Neural cell (in vitro differentiated cells): ENCODE measurements at regions not wholly inside any gene's neighbourhood (a gene's known extent, or its start where the extent isn't known, plus 50 kb on each side); places are given as distances from the start of the nearest gene placed in this dataset.

ENCODE experiments used
- H2AFZ ChIP-seq: fragments of 200-600, 300-800 bp; sonication (generic), shearing (Covaris generic); 2 replicates; pipeline ENCODE4 v1.6.0; 2014; ENCODE audit warnings: low read depth, mild to moderate bottlenecking, antibody characterized with exemption, low read length, moderate library complexity
- H3F3A ChIP-seq: fragments of 200-600 bp; shearing (Covaris generic); 2 replicates; pipeline ENCODE4 v1.6.1; 2016; ENCODE audit warnings: mild to moderate bottlenecking, moderate library complexity, mixed read lengths, antibody characterized with exemption, low read length; ENCODE audit not compliant: insufficient read depth, poor library complexity, severe bottlenecking
- H3K27ac ChIP-seq: fragments of 200-600, 300-800 bp; sonication (generic), shearing (Covaris generic); 2 replicates; pipeline ENCODE4 v1.5.1; 2014; ENCODE audit warnings: mild to moderate bottlenecking, low read length, moderate library complexity
- H3K27me3 ChIP-seq: fragments of 300-800, 200-600 bp; sonication (generic), shearing (Covaris generic); 2 replicates; pipeline ENCODE4 v1.6.0; 2014; ENCODE audit warnings: mild to moderate bottlenecking, low read depth, low read length, moderate library complexity; ENCODE audit not compliant: insufficient read depth
- H3K36me3 ChIP-seq: fragments of 300-800, 200-600 bp; sonication (generic), shearing (Covaris generic); 2 replicates; pipeline ENCODE4 v1.5.1; 2014; ENCODE audit warnings: mild to moderate bottlenecking, antibody characterized with exemption, low read length, moderate library complexity; ENCODE audit not compliant: insufficient read depth
- H3K4me2 ChIP-seq: fragments of 300-800, 200-600 bp; sonication (generic), shearing (Covaris generic); 2 replicates; pipeline ENCODE4 v1.6.0; 2014; ENCODE audit warnings: mild to moderate bottlenecking, low read length
- H3K4me3 ChIP-seq: fragments of 300-800, 200-600 bp; sonication (generic), shearing (Covaris generic); 2 replicates; pipeline ENCODE4 v1.5.1; 2014; ENCODE audit warnings: mild to moderate bottlenecking, low read length, moderate library complexity
- H3K79me2 ChIP-seq: fragments of 200-600 bp; shearing (Covaris generic); replicated peaks from 2 replicates; pipeline ENCODE4 v1.6.0; 2014; ENCODE audit warnings: mild to moderate bottlenecking, low read length, moderate library complexity; ENCODE audit not compliant: insufficient read depth
- H3K9ac ChIP-seq: fragments of 300-800, 200-600 bp; sonication (generic), shearing (Covaris generic); 2 replicates; pipeline ENCODE4 v1.6.1; 2016; ENCODE audit warnings: mild to moderate bottlenecking, low read length, mixed read lengths
- H3K9me2 ChIP-seq: fragments of 200-600 bp; shearing (Covaris generic); 2 replicates; pipeline ENCODE4 v1.6.1; 2016; ENCODE audit warnings: mild to moderate bottlenecking, low read length, mixed read lengths; ENCODE audit not compliant: insufficient read depth
- H3K9me3 ChIP-seq: fragments of 200-600, 300-800 bp; sonication (generic), shearing (Covaris generic); 2 replicates; pipeline ENCODE4 v1.6.1; 2016; ENCODE audit warnings: mild to moderate bottlenecking, mixed run types, low read length, moderate library complexity, mixed read lengths
- H4K20me1 ChIP-seq: fragments of 200-600 bp; shearing (Covaris generic); 2 replicates; pipeline ENCODE4 v1.6.1; 2016; ENCODE audit warnings: mild to moderate bottlenecking, mixed run types; ENCODE audit not compliant: insufficient read depth
- EP300 ChIP-seq: fragments of 450-650 bp; conservative IDR thresholded peaks from 2 replicates; pipeline ENCODE4 v1.6.1; 2014; ENCODE audit warnings: antibody characterized with exemption, mild to moderate bottlenecking, moderate library complexity; ENCODE audit not compliant: poor library complexity, severe bottlenecking
- EZH2 ChIP-seq: fragments of 200-600, 300-800 bp; shearing (Covaris generic), sonication (generic); IDR thresholded peaks from 2 replicates; pipeline ENCODE4 v1.6.1; 2014; ENCODE audit warnings: antibody characterized with exemption, low read length, borderline replicate concordance, mild to moderate bottlenecking; ENCODE audit not compliant: insufficient read depth, poor library complexity, severe bottlenecking
- MXI1 ChIP-seq: fragments of 450-650 bp; conservative IDR thresholded peaks from 2 replicates; pipeline ENCODE4 v1.6.1; 2014; ENCODE audit warnings: antibody characterized with exemption, mild to moderate bottlenecking; ENCODE audit not compliant: poor library complexity, severe bottlenecking
- POLR2AphosphoS5 ChIP-seq: IDR thresholded peaks from 2 replicates; pipeline ENCODE4 v1.6.1; 2012
- RAD21 ChIP-seq: fragments of 450-650 bp; conservative IDR thresholded peaks from 2 replicates; pipeline ENCODE4 v1.6.1; 2014; ENCODE audit warnings: antibody characterized with exemption, mild to moderate bottlenecking, moderate library complexity
- SMC3 ChIP-seq: fragments of 450-650 bp; conservative IDR thresholded peaks from 2 replicates; pipeline ENCODE4 v1.6.1; 2014; ENCODE audit warnings: antibody characterized with exemption, mild to moderate bottlenecking, moderate library complexity; ENCODE audit not compliant: poor library complexity
- TAF1 ChIP-seq: IDR thresholded peaks from 2 replicates; pipeline ENCODE4 v1.6.1; 2012; ENCODE audit warnings: low read depth
- TF ChIP-seq, protein P1 (sequence below): fragments of 450-650 bp; IDR thresholded peaks from 2 replicates; pipeline ENCODE4 v1.5.1; 2014; ENCODE audit warnings: antibody characterized with exemption, mild to moderate bottlenecking, moderate library complexity; ENCODE audit not compliant: poor library complexity, severe bottlenecking
- TF ChIP-seq, protein P2 (sequence below): IDR thresholded peaks from 2 replicates; pipeline ENCODE4 v1.6.1; 2012; ENCODE audit warnings: borderline replicate concordance

DNA sequence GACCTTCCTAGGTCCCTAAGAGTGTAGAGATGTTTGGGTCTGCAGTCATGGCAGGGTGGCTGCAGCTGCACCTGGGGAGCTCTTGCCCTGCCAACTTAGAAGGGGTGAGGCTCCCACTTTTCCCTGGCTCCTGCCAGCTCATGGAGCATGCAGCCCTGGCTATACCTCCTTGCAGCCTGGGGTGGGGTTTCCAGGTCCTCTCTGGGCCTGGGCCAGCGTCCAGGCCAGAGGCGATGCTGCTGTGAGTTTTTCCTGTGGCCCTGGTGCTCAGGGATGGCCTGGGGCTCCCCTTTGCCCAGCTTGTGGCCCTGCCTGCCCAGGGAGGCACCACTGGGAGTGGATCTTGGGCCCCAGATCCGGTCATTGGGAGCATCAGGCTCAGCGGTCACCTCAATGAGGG, 109.8 kb upstream of the FAM180A start:
- no peaks in the 10 kb centered on the region for H3K9me2 ChIP-seq
- H3K27me3 ChIP-seq, result no peaks in the 10 kb centered on the region
- no peaks in the 10 kb centered on the region for H3F3A ChIP-seq
- TF ChIP-seq POLR2AphosphoS5, result no peak
- TF ChIP-seq SMC3, result no peak
- no peak for TF ChIP-seq MXI1
- TF ChIP-seq RAD21, result no peak
- TF ChIP-seq EZH2, result no peak
- TF ChIP-seq, protein P1, sequence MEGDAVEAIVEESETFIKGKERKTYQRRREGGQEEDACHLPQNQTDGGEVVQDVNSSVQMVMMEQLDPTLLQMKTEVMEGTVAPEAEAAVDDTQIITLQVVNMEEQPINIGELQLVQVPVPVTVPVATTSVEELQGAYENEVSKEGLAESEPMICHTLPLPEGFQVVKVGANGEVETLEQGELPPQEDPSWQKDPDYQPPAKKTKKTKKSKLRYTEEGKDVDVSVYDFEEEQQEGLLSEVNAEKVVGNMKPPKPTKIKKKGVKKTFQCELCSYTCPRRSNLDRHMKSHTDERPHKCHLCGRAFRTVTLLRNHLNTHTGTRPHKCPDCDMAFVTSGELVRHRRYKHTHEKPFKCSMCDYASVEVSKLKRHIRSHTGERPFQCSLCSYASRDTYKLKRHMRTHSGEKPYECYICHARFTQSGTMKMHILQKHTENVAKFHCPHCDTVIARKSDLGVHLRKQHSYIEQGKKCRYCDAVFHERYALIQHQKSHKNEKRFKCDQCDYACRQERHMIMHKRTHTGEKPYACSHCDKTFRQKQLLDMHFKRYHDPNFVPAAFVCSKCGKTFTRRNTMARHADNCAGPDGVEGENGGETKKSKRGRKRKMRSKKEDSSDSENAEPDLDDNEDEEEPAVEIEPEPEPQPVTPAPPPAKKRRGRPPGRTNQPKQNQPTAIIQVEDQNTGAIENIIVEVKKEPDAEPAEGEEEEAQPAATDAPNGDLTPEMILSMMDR, result no peak
- TF ChIP-seq EP300, result no peak
- TF ChIP-seq, protein P2, sequence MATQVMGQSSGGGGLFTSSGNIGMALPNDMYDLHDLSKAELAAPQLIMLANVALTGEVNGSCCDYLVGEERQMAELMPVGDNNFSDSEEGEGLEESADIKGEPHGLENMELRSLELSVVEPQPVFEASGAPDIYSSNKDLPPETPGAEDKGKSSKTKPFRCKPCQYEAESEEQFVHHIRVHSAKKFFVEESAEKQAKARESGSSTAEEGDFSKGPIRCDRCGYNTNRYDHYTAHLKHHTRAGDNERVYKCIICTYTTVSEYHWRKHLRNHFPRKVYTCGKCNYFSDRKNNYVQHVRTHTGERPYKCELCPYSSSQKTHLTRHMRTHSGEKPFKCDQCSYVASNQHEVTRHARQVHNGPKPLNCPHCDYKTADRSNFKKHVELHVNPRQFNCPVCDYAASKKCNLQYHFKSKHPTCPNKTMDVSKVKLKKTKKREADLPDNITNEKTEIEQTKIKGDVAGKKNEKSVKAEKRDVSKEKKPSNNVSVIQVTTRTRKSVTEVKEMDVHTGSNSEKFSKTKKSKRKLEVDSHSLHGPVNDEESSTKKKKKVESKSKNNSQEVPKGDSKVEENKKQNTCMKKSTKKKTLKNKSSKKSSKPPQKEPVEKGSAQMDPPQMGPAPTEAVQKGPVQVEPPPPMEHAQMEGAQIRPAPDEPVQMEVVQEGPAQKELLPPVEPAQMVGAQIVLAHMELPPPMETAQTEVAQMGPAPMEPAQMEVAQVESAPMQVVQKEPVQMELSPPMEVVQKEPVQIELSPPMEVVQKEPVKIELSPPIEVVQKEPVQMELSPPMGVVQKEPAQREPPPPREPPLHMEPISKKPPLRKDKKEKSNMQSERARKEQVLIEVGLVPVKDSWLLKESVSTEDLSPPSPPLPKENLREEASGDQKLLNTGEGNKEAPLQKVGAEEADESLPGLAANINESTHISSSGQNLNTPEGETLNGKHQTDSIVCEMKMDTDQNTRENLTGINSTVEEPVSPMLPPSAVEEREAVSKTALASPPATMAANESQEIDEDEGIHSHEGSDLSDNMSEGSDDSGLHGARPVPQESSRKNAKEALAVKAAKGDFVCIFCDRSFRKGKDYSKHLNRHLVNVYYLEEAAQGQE, result no peak
- no peak for TF ChIP-seq TAF1
- no peaks in the 10 kb centered on the region for H3K79me2 ChIP-seq
- no peak overlapping the region for H3K9ac ChIP-seq
- no peak overlapping the region for H2AFZ ChIP-seq
- H3K27ac ChIP-seq, result no peak overlapping the region
- H3K4me2 ChIP-seq, result no peak overlapping the region
- no peak overlapping the region for H3K4me3 ChIP-seq
- no peaks in the 10 kb centered on the region for H4K20me1 ChIP-seq
- H3K9me3 ChIP-seq, result no peaks in the 10 kb centered on the region
- H3K36me3 ChIP-seq, result no peaks in the 10 kb centered on the region

DNA sequence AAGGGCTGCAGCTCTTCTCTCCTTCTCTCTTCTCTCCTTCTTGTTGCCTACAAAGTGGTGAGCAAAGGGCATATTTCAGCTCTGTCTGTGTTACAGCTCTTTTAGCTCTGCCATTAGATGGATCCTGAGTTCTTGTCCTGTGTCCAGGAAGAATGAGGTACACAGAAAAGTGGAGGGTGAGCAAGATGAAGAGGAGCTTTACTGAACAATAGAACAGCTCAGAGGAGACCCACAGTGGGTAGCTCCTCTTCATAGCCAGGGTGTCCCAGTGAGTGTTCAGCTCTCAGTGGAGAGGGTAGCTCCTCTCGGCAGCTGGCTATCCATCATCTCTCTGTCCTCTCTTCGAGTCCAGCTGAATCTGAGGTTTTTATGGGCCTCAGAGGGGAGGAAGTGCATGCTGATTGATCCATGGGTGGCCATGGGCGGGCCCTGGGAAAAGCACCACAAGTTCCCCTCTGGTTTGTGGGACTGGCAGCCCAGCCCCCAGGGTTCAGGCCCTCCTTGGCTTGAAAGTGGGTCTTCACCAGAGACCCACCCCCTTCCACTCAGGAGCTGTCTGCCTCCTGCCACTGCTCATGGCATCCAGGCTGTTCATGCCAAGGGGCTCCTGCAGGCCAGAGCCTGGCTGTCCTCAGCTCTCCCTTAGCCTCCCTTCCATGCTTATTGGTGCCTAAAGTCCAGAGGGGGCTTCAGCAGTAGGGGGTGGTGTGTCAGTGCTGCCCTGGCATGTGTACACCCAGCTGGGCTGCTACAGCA, 109.1 kb upstream of the FAM180A start:
- H3K4me3 ChIP-seq, result no peak overlapping the region
- H3K27me3 ChIP-seq, result no peaks in the 10 kb centered on the region
- TF ChIP-seq EZH2 (no peak), POLR2AphosphoS5 (no peak), RAD21 (no peak), EP300 (no peak), SMC3 (no peak), MXI1 (no peak), TAF1 (no peak)
- TF ChIP-seq, protein P2, result no peak
- TF ChIP-seq, protein P1, result no peak
- H3K9ac ChIP-seq, result no peak overlapping the region
- no peak overlapping the region for H2AFZ ChIP-seq
- H4K20me1 ChIP-seq, result no peaks in the 10 kb centered on the region
- no peaks in the 10 kb centered on the region for H3K9me3 ChIP-seq
- H3K79me2 ChIP-seq, result no peaks in the 10 kb centered on the region
- no peak overlapping the region for H3K4me2 ChIP-seq
- H3F3A ChIP-seq, result no peaks in the 10 kb centered on the region
- H3K27ac ChIP-seq, result no peak overlapping the region
- H3K9me2 ChIP-seq, result no peaks in the 10 kb centered on the region
- no peaks in the 10 kb centered on the region for H3K36me3 ChIP-seq
